SH-SY5Y (cell line): ENCODE measurements at regions not wholly inside any gene's neighbourhood (a gene's known extent, or its start where the extent isn't known, plus 50 kb on each side); places are given as distances from the start of the nearest gene placed in this dataset.

ENCODE experiments used
- GATA2 ChIP-seq: IDR thresholded peaks from 2 replicates; pipeline ENCODE4 v1.6.1; 2011; ENCODE audit warnings: mild to moderate bottlenecking, low read depth, low read length
- GATA3 ChIP-seq: IDR thresholded peaks from 2 replicates; pipeline ENCODE4 v1.6.1; 2011; ENCODE audit warnings: low read depth, mild to moderate bottlenecking, low read length, moderate library complexity

DNA sequence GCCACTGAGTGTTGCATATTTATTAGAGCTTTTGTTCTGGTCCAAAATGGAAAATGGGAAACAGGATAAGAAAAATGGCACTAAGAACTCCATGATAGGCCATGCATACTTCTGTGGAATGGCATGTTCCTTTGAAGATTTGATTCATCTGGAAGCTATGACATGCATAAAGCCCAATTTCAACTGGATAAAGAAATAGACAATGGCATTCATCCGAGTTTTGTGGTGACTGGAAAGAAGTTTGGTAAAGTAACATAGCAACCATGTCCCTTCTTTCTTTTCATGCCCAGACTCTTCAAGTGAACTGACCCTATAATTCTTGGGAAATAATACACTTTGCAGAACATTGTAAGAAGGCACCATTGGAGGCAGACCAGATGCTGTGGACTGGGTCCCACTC lies 368.4 kb upstream of the IL12A start:
- TF ChIP-seq GATA2 = no peak
- no peak for TF ChIP-seq GATA3
